Fibroblast of pulmonary artery (primary cell): ENCODE measurements at regions not wholly inside any gene's neighbourhood (a gene's known extent, or its start where the extent isn't known, plus 50 kb on each side); places are given as distances from the start of the nearest gene placed in this dataset.

ENCODE experiments used
- DNase-seq: peaks from one replicate; pipeline ENCODE4 v3.0.0-alpha.2; 2010; ENCODE audit warnings: low read depth
- H3K4me3 ChIP-seq: replicated peaks from 2 replicates; pipeline ENCODE4 v1.5.1; 2011; ENCODE audit warnings: low read depth, mild to moderate bottlenecking, control low read depth, low read length, moderate library complexity
- CTCF ChIP-seq: IDR thresholded peaks from 2 replicates; pipeline ENCODE4 v1.5.1; 2011; ENCODE audit warnings: mild to moderate bottlenecking, control low read depth, low read length, inconsistent platforms; ENCODE audit errors: missing control alignments

- TF ChIP-seq CTCF = no peak
- H3K4me3 ChIP-seq = no peak overlapping the region
- DNase-seq = no peak
Observed at GRCh38 chr2:183487326-183487725, 363.1 kb downstream of the NUP35 start.

DNA sequence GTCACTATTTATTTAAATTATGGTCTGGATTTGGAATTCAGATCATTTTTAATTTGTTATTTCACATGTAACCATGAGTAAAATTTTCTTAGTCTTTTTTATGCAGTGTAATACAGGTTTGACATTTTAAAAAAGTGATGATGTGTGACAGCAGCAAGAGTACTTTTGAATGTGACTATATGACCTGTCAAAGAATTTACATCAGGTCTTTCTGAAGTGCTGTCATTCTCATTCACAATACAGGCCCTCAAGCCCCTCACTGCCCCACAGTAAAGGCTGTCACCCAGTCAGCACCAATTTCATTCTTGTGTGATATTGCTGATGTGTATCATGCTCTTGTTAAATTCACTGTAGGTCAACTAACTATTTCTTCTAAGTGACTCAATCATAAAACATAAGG is 364.2 kb downstream of the NUP35 start:
- TF ChIP-seq CTCF = no peak
- no peak for DNase-seq
- no peak overlapping the region for H3K4me3 ChIP-seq

DNA sequence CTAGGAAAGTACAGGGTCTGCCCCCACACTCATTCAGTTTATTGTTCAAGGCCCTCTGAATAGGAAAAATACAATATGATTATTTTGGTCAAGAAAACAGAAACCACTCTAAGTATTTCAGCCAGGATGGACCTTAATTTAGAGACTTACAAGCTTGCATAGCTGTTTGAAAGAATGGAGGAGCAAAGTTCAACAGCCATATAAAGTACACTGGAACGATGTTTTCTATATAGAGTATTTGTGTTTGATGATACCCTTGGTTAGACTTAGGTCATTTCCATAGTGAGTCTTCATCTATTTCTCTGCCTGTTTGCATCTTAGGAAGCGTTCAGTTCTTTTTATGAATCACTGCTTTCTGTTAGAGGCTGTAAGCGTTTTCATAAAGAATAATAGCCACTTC is 366.2 kb downstream of the NUP35 start:
- TF ChIP-seq CTCF = no peak
- no peak overlapping the region for H3K4me3 ChIP-seq
- no peak for DNase-seq

GRCh38 chr2:183490914-183491313 is 366.7 kb downstream of the NUP35 start:
- no peak for TF ChIP-seq CTCF

DNA sequence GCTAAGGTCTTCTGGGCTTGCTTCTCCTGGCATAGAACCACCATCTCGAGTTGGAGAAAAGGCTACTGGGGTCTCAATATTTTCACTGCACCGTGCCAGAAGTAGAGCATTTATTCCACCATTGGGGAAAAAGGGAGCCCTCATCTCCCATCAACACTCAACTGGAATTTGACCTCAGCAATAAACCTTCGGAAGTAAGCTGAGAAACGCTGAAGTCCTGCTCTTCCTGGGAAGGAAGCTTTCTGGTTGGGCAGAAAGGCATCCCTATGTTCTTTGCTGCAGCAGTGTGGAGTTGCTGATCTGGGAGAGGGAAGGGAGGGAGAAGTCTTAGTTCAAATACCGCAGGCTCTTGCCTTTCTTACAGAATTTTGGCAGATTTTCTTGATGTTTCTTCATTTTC is 368.8 kb downstream of the NUP35 start:
- no peak for TF ChIP-seq CTCF
- no peak for DNase-seq
- H3K4me3 ChIP-seq = no peak overlapping the region

More at GRCh38 chr2:183490914-183491313, 366.7 kb downstream of the NUP35 start:
- DNase-seq = peak; percentile 19
- no peak overlapping the region for H3K4me3 ChIP-seq

- no peak for TF ChIP-seq CTCF
- no peak for DNase-seq
- H3K4me3 ChIP-seq = no peak overlapping the region
Observed at GRCh38 chr2:183495079-183495478, 370.8 kb downstream of the NUP35 start.

- no peak overlapping the region for H3K4me3 ChIP-seq
- no peak for DNase-seq
- TF ChIP-seq CTCF = no peak
Observed at GRCh38 chr2:183495589-183496267, 371.5 kb downstream of the NUP35 start.
